ENCODE measurements at regions not wholly inside any gene's neighbourhood (a gene's known extent, or its start where the extent isn't known, plus 50 kb on each side); places are given as distances from the start of the nearest gene placed in this dataset.

- DNase-seq (ENCODE audit: low spot score in 2 of 2): no peak
- no peak overlapping the region for H3K4me3 ChIP-seq
- intact Hi-C loops (cut with DNase I): no loop called here
- no peak for TF ChIP-seq CTCF (IDR thresholded peaks at IDR 0.05)
- H3K27ac ChIP-seq: no peak overlapping the region
- H3K9me3 ChIP-seq: no peaks in the 10 kb centered on the region
- H3K4me1 ChIP-seq: no peaks in the 10 kb centered on the region
- H3K36me3 ChIP-seq: no peaks in the 10 kb centered on the region
- H3K27me3 ChIP-seq: no peaks in the 10 kb centered on the region
Observed at GRCh38 chr5:44881266-44881665, 72.5 kb downstream of the MRPS30 start.

DNA sequence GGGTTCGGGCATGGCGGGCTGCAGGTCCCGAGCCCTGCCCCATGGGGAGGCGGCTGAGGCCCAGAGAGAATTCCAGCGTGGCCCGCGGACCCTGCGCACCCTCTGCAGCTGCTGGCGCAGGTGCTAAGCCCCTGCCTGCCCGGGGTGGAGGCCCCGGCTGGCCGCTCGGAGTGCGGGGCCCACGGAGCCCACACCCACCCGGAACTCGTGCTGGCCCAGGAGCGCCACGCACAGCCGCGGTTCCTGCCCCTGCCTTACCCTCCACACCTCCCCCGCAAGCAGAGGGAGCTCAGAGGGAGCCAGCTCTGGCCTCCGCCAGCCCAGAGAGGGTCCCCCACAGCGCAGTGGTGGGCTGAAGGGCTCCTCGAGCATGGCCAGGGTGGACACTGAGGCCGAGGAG, 75.3 kb downstream of the MRPS30 start:
- intact Hi-C loops (cut with DNase I): no loop called here
- Histone ChIP-seq H3K27ac (no peak overlapping the region), H3K36me3 (no peaks in the 10 kb centered on the region), H3K27me3 (no peaks in the 10 kb centered on the region), H3K4me3 (no peak overlapping the region), H3K4me1 (no peaks in the 10 kb centered on the region), H3K9me3 (no peaks in the 10 kb centered on the region)
- TF ChIP-seq CTCF (IDR thresholded peaks at IDR 0.05): no peak
- no peak for DNase-seq (ENCODE audit: low spot score in 2 of 2)

DNA sequence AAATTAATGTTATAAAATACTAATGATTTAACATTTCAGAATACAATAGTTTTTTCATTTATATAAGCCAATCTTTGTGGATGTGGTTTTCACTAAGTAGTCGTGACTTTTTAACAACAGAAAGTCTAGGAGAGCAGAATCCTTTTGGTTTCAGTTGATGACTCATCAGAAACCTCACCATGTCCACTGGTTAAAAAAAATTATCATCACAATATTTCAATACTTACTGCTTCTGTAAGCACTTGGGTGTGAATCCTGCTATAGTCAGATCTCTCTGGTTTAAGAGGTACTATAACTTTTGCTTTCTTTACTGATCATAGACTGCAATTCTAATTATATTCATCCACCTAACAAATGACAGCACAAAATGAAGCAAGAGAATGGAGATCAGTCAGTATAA, 77.2 kb downstream of the MRPS30 start:
- no peak for DNase-seq (ENCODE audit: low spot score in 2 of 2)
- no peak for TF ChIP-seq CTCF (IDR thresholded peaks at IDR 0.05)
- Histone ChIP-seq H3K27ac (no peak overlapping the region), H3K9me3 (no peaks in the 10 kb centered on the region), H3K36me3 (no peaks in the 10 kb centered on the region), H3K27me3 (no peaks in the 10 kb centered on the region), H3K4me3 (no peak overlapping the region), H3K4me1 (no peaks in the 10 kb centered on the region)
- intact Hi-C loops (cut with DNase I): no loop called here

GRCh38 chr5:44887722-44888121, 79.0 kb downstream of the MRPS30 start:
- DNase-seq (ENCODE audit: low spot score in 2 of 2): no peak
- no peaks in the 10 kb centered on the region for H3K4me1 ChIP-seq
- intact Hi-C loops (cut with DNase I): no loop called here
- TF ChIP-seq CTCF (IDR thresholded peaks at IDR 0.05): no peak
- H3K9me3 ChIP-seq: no peaks in the 10 kb centered on the region
- no peaks in the 10 kb centered on the region for H3K36me3 ChIP-seq
- H3K27me3 ChIP-seq: no peaks in the 10 kb centered on the region
- no peak overlapping the region for H3K27ac ChIP-seq
- H3K4me3 ChIP-seq: no peak overlapping the region

DNA sequence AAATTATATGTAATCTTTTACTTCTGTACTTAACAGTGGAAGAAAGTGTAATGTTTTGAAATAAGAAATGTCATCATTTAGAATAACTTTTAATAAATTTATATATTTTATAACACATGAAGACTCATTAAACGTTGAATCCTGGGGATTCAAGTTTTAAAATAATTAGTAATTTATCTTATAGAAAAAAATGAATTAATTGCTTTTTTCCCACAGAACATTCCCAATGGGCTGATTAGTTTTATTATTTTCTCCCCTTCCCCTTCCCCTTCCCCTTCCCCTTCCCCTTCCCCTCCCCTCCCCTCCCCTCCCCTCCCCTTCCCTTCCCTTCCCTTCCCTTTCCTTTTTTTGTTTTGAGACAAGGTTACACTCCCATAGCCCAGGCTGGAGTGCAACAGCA, 79.7 kb downstream of the MRPS30 start:
- TF ChIP-seq CTCF (IDR thresholded peaks at IDR 0.05): no peak

DNA sequence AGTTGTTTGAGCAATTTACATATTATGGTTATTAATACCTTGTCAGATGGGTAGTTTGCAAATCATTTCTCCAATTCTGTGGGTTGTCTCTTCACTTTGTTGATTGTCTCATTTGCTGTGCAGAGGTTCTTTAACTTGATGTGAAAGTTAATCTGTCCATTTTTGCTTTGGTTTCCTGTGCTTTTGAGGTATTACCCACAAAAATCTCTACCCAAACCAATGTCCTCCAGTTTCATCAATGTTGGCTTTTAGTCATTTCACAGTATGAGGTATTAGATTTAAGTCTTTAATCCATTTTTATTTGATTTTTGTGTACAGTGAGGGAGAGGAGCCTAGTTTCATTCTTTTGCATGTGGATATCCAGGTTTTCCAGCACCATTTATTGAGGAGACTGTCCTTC, 82.4 kb downstream of the MRPS30 start:
- DNase-seq (ENCODE audit: low spot score in 2 of 2): no peak
- H3K4me3 ChIP-seq: no peak overlapping the region
- no peaks in the 10 kb centered on the region for H3K36me3 ChIP-seq
- no peak overlapping the region for H3K27ac ChIP-seq
- H3K9me3 ChIP-seq: no peaks in the 10 kb centered on the region
- TF ChIP-seq CTCF (IDR thresholded peaks at IDR 0.05): no peak
- intact Hi-C loops (cut with DNase I): no loop called here
- no peaks in the 10 kb centered on the region for H3K27me3 ChIP-seq
- no peaks in the 10 kb centered on the region for H3K4me1 ChIP-seq

More for the DNA sequence above, 79.7 kb downstream of the MRPS30 start:
- no peaks in the 10 kb centered on the region for H3K27me3 ChIP-seq
- no peak for DNase-seq (ENCODE audit: low spot score in 2 of 2)
- no peaks in the 10 kb centered on the region for H3K4me1 ChIP-seq
- intact Hi-C loops (cut with DNase I): no loop called here
- no peak overlapping the region for H3K4me3 ChIP-seq
- no peaks in the 10 kb centered on the region for H3K9me3 ChIP-seq
- H3K27ac ChIP-seq: no peak overlapping the region
- H3K36me3 ChIP-seq: no peaks in the 10 kb centered on the region
